GM12878 (cell line): ENCODE measurements at regions not wholly inside any gene's neighbourhood (a gene's known extent, or its start where the extent isn't known, plus 50 kb on each side); places are given as distances from the start of the nearest gene placed in this dataset.

Experiments
- ATAC-seq: fragments of 200-7000 bp; cut with Tn5 transposase; 3 replicates; pipeline ENCODE4 v1.9.1; 2020; ENCODE audit warnings: mild to moderate bottlenecking, moderate library complexity
- BruUV-seq: library from RNA; stranded (reverse); fragments of 400-500 nt; replicated peaks from 2 replicates; lab custom pipeline; 2021; lab: Mats Ljungman, UMichigan
- CTCF ChIA-PET: fragments of 300-600 bp; sonication (Branson Sonifier 250); formaldehyde crosslinking; extraction: SDS; loops from one replicate; lab custom pipeline; 2021; ENCODE audit warnings: inconsistent platforms; lab: Yijun Ruan, JAX
- POLR2A ChIA-PET: fragments of 350-600 bp; formaldehyde crosslinking; extraction: SDS; loops from one replicate; lab custom pipeline; 2021; ENCODE audit warnings: inconsistent platforms; lab: Charles Lee
- RAD21 ChIA-PET: fragments of 300-600 bp; sonication (Branson Sonifier 250); formaldehyde crosslinking; loops from one replicate; lab custom pipeline; 2023; ENCODE audit warnings: antibody characterized with exemption; ENCODE audit not compliant: unreplicated experiment; lab: Charles Lee
- SMC1A ChIA-PET: fragments of 300-600 bp; sonication (Branson Sonifier 250); formaldehyde crosslinking; loops from one replicate; lab custom pipeline; 2023; ENCODE audit not compliant: unreplicated experiment, uncharacterized antibody; lab: Charles Lee
- DNase-seq: peaks from one replicate; pipeline ENCODE4 v3.0.0-alpha.2; 2011; ENCODE audit warnings: low read depth, low spot score
- FAIRE-seq: peaks from 3 replicates; lab custom pipeline; 2011; peaks lifted over from hg19 to GRCh38; lab: Jason Lieb, UNC
- H2AFZ ChIP-seq: 2 replicates; pipeline ENCODE4 v1.6.0; 2011; ENCODE audit warnings: low read depth, low read length, control low read depth; ENCODE audit not compliant: control insufficient read depth
- H3K27ac ChIP-seq: 2 replicates; pipeline ENCODE4 v1.5.1; 2011; ENCODE audit warnings: control low read depth; ENCODE audit not compliant: control insufficient read depth, insufficient read depth
- H3K27me3 ChIP-seq, 2 experiments: replicated peaks in 1 of 2; 2 replicates each; pipeline versions ENCODE4 v1.6.0 to v1.6.1; 2011; ENCODE audit warnings: low read length in 1 of 2; ENCODE audit not compliant: control insufficient read depth in 2 of 2, insufficient read depth in 2 of 2
- H3K36me3 ChIP-seq, 2 experiments: 2 replicates each; pipeline ENCODE4 v1.5.1; 2011; ENCODE audit warnings: low read length in 1 of 2; ENCODE audit not compliant: control insufficient read depth in 2 of 2, insufficient read depth in 2 of 2
- H3K4me1 ChIP-seq: 2 replicates; pipeline ENCODE4 v1.6.1; 2011; ENCODE audit warnings: mild to moderate bottlenecking, low read length, moderate library complexity, mixed read lengths; ENCODE audit not compliant: control insufficient read depth, insufficient read depth
- H3K4me2 ChIP-seq: 2 replicates; pipeline ENCODE4 v1.6.0; 2011; ENCODE audit warnings: control low read depth; ENCODE audit not compliant: control insufficient read depth, insufficient read depth
- H3K4me3 ChIP-seq: fragments of 200-600 bp; sonication (generic); 2 replicates; pipeline ENCODE4 v1.5.1; 2016
- H3K79me2 ChIP-seq: 2 replicates; pipeline ENCODE4 v1.6.0; 2011; ENCODE audit warnings: low read length; ENCODE audit not compliant: control insufficient read depth, insufficient read depth
- H3K9ac ChIP-seq: 2 replicates; pipeline ENCODE4 v1.8.0; 2011; ENCODE audit warnings: low read length, control low read depth, mixed read lengths; ENCODE audit not compliant: control insufficient read depth, insufficient read depth
- H3K9me3 ChIP-seq: replicated peaks from 3 replicates; pipeline ENCODE4 v1.5.1; 2011; ENCODE audit warnings: mild to moderate bottlenecking, low read length; ENCODE audit not compliant: control insufficient read depth, insufficient read depth
- H4K20me1 ChIP-seq: 2 replicates; pipeline ENCODE4 v1.6.0; 2011; ENCODE audit not compliant: control insufficient read depth, insufficient read depth
- ATF7 ChIP-seq: fragments of 450-650 bp; IDR thresholded peaks from 2 replicates; pipeline ENCODE4 v1.6.1; 2016; ENCODE audit warnings: low read depth, mild to moderate bottlenecking
- WGBS: methylation state at CpG from one replicate; pipeline ENCODE4 v1.1.6; 2016; ENCODE audit warnings: low lambda C conversion rate; ENCODE audit not compliant: insufficient replicate concordance, insufficient coverage; ENCODE audit errors: missing lambda C conversion rate; 5-methylcytosine and 5-hydroxymethylcytosine counted together
- in situ Hi-C: fragments of 300-500 bp; cut with MboI; formaldehyde crosslinking; loops from 9 replicates; pipeline ENCODE4 v1.14.3; 2018; ENCODE audit warnings: mixed read lengths
- intact Hi-C: fragments of 100-400 bp; cut with micrococcal nuclease; formaldehyde crosslinking; loops from one replicate; pipeline ENCODE4 v1.14.2; 2022; ENCODE audit not compliant: unreplicated experiment
- TF ChIP-seq, protein P1 (sequence below): fragments of 450-650 bp; IDR thresholded peaks from 2 replicates; pipeline ENCODE4 v1.6.1; 2017; ENCODE audit warnings: mild to moderate bottlenecking

DNA sequence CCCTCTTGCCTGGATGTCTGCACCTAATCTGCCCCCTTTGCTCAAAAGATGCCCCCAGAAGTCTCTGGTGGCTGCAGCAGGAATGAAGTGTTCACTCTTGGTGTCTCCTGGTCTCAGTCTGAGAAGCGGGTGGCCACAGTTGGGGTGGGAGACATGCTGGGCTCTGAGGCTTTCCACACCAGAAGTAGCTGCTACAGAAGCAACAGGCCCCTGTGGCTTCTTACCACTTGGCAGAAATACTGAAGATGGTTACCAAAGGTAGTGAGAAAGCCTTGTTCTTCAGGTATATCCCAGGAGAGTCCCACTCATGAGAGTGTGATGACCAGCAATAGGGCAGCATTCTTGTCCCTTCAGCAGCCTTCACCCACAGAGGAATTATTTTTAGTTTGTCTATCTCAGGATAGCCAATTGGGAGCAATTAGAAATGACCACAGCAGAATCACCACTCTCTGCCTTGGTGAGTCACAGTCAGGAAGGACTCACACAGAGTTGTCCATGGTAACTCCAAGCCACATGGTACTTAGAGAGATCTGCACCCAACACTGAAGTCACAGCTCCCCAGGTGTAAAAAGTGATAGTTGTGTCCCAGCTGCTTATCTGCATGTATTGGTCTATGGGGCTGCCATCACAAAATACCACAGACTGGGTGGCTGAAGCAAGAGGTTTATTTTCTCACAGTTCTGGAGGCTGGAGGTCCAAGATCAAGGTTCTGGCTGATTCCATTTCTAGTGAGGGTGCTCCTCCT is 169.8 kb upstream of the ID2 start:
- H3K4me3 ChIP-seq = no peak overlapping the region
- in situ Hi-C loops = no loop called here
- DNase-seq = no peak
- no TSS peak for BruUV-seq
- no peak overlapping the region for H3K9ac ChIP-seq
- RAD21 ChIA-PET = interaction anchor here (0.7 to 2.6 kb wide), 7 partner anchors 15 to 169 kb away, joined by 3 to 17 read pairs (median 4); no protein-coding TSS in a partner anchor
- no peaks in the 10 kb centered on the region for H3K27me3 ChIP-seq
- CTCF ChIA-PET = interaction anchor here (1.0 to 2.1 kb wide), 5 partner anchors 9 to 292 kb away, joined by 3 to 5 read pairs (median 3); no protein-coding TSS in a partner anchor
- FAIRE-seq = no peak
- peaks cover 27% of the 10 kb centered on the region for H3K9me3 ChIP-seq
- no peaks in the 10 kb centered on the region for H4K20me1 ChIP-seq
- POLR2A ChIA-PET = interaction anchor here (0.6 to 2.8 kb wide), 7 partner anchors 14 to 1454 kb away, joined by 3 to 20 read pairs (median 4); no protein-coding TSS in a partner anchor
- no peak overlapping the region for H2AFZ ChIP-seq
- H3K4me2 ChIP-seq = no peak overlapping the region
- WGBS = 100% methylated on average over 1 of the region's 1 CpG
- SMC1A ChIA-PET = interaction anchor here (1.0 to 6.0 kb wide), 16 partner anchors 8 to 1084 kb away, joined by 3 to 79 read pairs (median 4); no protein-coding TSS in a partner anchor
- peaks cover 36% of the 10 kb centered on the region for H3K4me1 ChIP-seq
- intact Hi-C loops = loop anchor here (10.0 kb wide), 2 partner anchors 787 to 1077 kb away; no protein-coding TSS in a partner anchor
- no peaks in the 10 kb centered on the region for H3K36me3 ChIP-seq
- no peak for ATAC-seq
- no peak overlapping the region for H3K27ac ChIP-seq
- no peaks in the 10 kb centered on the region for H3K79me2 ChIP-seq
- TF ChIP-seq, protein P1, sequence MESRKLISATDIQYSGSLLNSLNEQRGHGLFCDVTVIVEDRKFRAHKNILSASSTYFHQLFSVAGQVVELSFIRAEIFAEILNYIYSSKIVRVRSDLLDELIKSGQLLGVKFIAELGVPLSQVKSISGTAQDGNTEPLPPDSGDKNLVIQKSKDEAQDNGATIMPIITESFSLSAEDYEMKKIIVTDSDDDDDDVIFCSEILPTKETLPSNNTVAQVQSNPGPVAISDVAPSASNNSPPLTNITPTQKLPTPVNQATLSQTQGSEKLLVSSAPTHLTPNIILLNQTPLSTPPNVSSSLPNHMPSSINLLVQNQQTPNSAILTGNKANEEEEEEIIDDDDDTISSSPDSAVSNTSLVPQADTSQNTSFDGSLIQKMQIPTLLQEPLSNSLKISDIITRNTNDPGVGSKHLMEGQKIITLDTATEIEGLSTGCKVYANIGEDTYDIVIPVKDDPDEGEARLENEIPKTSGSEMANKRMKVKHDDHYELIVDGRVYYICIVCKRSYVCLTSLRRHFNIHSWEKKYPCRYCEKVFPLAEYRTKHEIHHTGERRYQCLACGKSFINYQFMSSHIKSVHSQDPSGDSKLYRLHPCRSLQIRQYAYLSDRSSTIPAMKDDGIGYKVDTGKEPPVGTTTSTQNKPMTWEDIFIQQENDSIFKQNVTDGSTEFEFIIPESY = no peak
- no peak for TF ChIP-seq ATF7
